ENCODE measurements at regions not wholly inside any gene's neighbourhood (a gene's known extent, or its start where the extent isn't known, plus 50 kb on each side); places are given as distances from the start of the nearest gene placed in this dataset.

- no peak for DNase-seq
- no peak for TF ChIP-seq CTCF (IDR thresholded peaks at IDR 0.05; ENCODE audit: low read depth, low read length)
- Histone ChIP-seq H3K27me3 (ENCODE audit: insufficient read depth, low read depth, severe bottlenecking) (peaks cover 67% of the 10 kb centered on the region), H3K4me3 (ENCODE audit: low read depth, low read length) (no peak overlapping the region), H3K27ac (no peak overlapping the region), H3K9me3 (ENCODE audit: severe bottlenecking) (no peaks in the 10 kb centered on the region), H3K36me3 (no peaks in the 10 kb centered on the region)
Measured at GRCh38 chr20:40945189-40945588, 83.4 kb upstream of the TOP1 start.

GRCh38 chr20:40945754-40946450, 82.7 kb upstream of the TOP1 start:
- H3K4me3 ChIP-seq (ENCODE audit: low read depth, low read length): no peak overlapping the region
- peaks cover 70% of the 10 kb centered on the region for H3K27me3 ChIP-seq (ENCODE audit: insufficient read depth, low read depth, severe bottlenecking)
- no peaks in the 10 kb centered on the region for H3K9me3 ChIP-seq (ENCODE audit: severe bottlenecking)
- DNase-seq: peak; percentile 51
- H3K27ac ChIP-seq: no peak overlapping the region
- peak; percentile 87 for TF ChIP-seq CTCF (IDR thresholded peaks at IDR 0.05; ENCODE audit: low read depth, low read length)
- no peaks in the 10 kb centered on the region for H3K36me3 ChIP-seq

GRCh38 chr20:40946451-40946850, 82.2 kb upstream of the TOP1 start:
- Histone ChIP-seq H3K4me3 (ENCODE audit: low read depth, low read length) (no peak overlapping the region), H3K27me3 (ENCODE audit: insufficient read depth, low read depth, severe bottlenecking) (peaks cover 69% of the 10 kb centered on the region), H3K9me3 (ENCODE audit: severe bottlenecking) (no peaks in the 10 kb centered on the region), H3K36me3 (no peaks in the 10 kb centered on the region), H3K27ac (no peak overlapping the region)
- no peak for TF ChIP-seq CTCF (IDR thresholded peaks at IDR 0.05; ENCODE audit: low read depth, low read length)
- DNase-seq: no peak

- H3K27me3 ChIP-seq (ENCODE audit: insufficient read depth, low read depth, severe bottlenecking): peaks cover 60% of the 10 kb centered on the region
- H3K9me3 ChIP-seq (ENCODE audit: severe bottlenecking): no peaks in the 10 kb centered on the region
- TF ChIP-seq CTCF (IDR thresholded peaks at IDR 0.05; ENCODE audit: low read depth, low read length): no peak
- no peak overlapping the region for H3K27ac ChIP-seq
- no peak overlapping the region for H3K4me3 ChIP-seq (ENCODE audit: low read depth, low read length)
- H3K36me3 ChIP-seq: no peaks in the 10 kb centered on the region
- no peak for DNase-seq
Measured at GRCh38 chr20:40948465-40949267, 80.0 kb upstream of the TOP1 start.

GRCh38 chr20:40949346-40949745, 79.3 kb upstream of the TOP1 start:
- no peak overlapping the region for H3K4me3 ChIP-seq (ENCODE audit: low read depth, low read length)
- no peak overlapping the region for H3K27ac ChIP-seq
- TF ChIP-seq CTCF (IDR thresholded peaks at IDR 0.05; ENCODE audit: low read depth, low read length): no peak

More at GRCh38 chr20:40949346-40949745, 79.3 kb upstream of the TOP1 start:
- H3K9me3 ChIP-seq (ENCODE audit: severe bottlenecking): no peaks in the 10 kb centered on the region
- DNase-seq: no peak
- H3K36me3 ChIP-seq: no peaks in the 10 kb centered on the region
- H3K27me3 ChIP-seq (ENCODE audit: insufficient read depth, low read depth, severe bottlenecking): peaks cover 53% of the 10 kb centered on the region

Measured in WERI-Rb-1 (cell line).